Adrenal gland (tissue), 9 donors: ENCODE measurements at regions not wholly inside any gene's neighbourhood (a gene's known extent, or its start where the extent isn't known, plus 50 kb on each side); places are given as distances from the start of the nearest gene placed in this dataset.

ENCODE experiments used
- DNase-seq, 7 donors: peaks; one replicate each; pipeline ENCODE4 v3.0.0-alpha.2; 2019 to 2020
- H3K27ac ChIP-seq, 5 donors: fragments of 200-600 bp; sonication (generic) in 4 of 5; 1 replicate in 3 of 5; 2 replicates in 2 of 5; pipeline versions ENCODE4 v1.5.1 to v1.8.0; 2016 to 2020; ENCODE audit warnings: mild to moderate bottlenecking in 1 of 5
- H3K27me3 ChIP-seq: fragments of 200-600 bp; 2 replicates; pipeline ENCODE4 v1.8.0; 2021
- H3K36me3 ChIP-seq, 2 donors: fragments of 200-600 bp; replicated peaks in 1 of 2; 1 replicate in 1 of 2; 2 replicates in 1 of 2; pipeline versions ENCODE4 v1.5.1 to v1.8.0; 2018 to 2022
- H3K4me1 ChIP-seq, 2 donors: fragments of 200-600 bp; replicated peaks in 1 of 2; 1 replicate in 1 of 2; 2 replicates in 1 of 2; pipeline versions ENCODE4 v1.5.1 to v1.8.0; 2018 to 2021
- H3K4me3 ChIP-seq, 4 donors: fragments of 200-600 bp; sonication (generic) in 3 of 4; one replicate each; pipeline ENCODE4 v1.5.1; 2016 to 2018
- H3K9me3 ChIP-seq, 3 donors: fragments of 200-600 bp; sonication (generic) in 1 of 3; replicated peaks in 1 of 3; 1 replicate in 2 of 3; 2 replicates in 1 of 3; pipeline versions ENCODE4 v1.5.1 to v1.8.0; 2016 to 2021
- CTCF ChIP-seq, 6 experiments: fragments of 450-650 bp in 4 of 6; fragments of 200-600 bp in 2 of 6; sonication (generic) in 1 of 6; IDR thresholded peaks; 1 replicate in 5 of 6; 2 replicates in 1 of 6; pipeline versions ENCODE4 v1.5.1 to v1.8.0; 2016 to 2021; ENCODE audit warnings: antibody characterized with exemption in 6 of 6, mild to moderate bottlenecking in 2 of 6, moderate library complexity in 1 of 6
- POLR2A ChIP-seq, 2 donors: fragments of 450-650 bp; IDR thresholded peaks; one replicate each; pipeline ENCODE4 v1.6.1; 2017; ENCODE audit warnings: antibody characterized with exemption in 2 of 2, mild to moderate bottlenecking in 2 of 2, moderate library complexity in 1 of 2
- WGBS, 4 donors: extraction: QIAGEN DNeasy Blood & Tissue Kit in 2 of 4; methylation state at CpG; one replicate each; pipeline versions ENCODE4 v1.1.5 to v1.1.7; 2013 to 2017; 5-methylcytosine and 5-hydroxymethylcytosine counted together
- intact Hi-C, 2 donors: fragments of 100-400 bp; cut with DNase I; formaldehyde crosslinking; loops; one replicate each; pipeline versions ENCODE4 v1.14.1 to v1.15.0; 2022 to 2023
- donor health status: healthy with polysubstance abuse.
- donor health status: Bipolar disorder and iron deficiency.
- donor health status: DM: yes; HTN: yes; CAD: no.
- donor health status: DM: no; HTN: no; CAD: no.
- donor health status: DM: no; HTN: no; CAD: no.

GRCh38 chr2:5888126-5888525, 195.9 kb downstream of the SOX11 start:
- no peaks in the 10 kb centered on the region for H3K36me3 ChIP-seq
- intact Hi-C loops, result no loop called here
- H3K4me3 ChIP-seq, result no peak overlapping the region
- H3K4me1 ChIP-seq, result no peaks in the 10 kb centered on the region
- H3K27ac ChIP-seq, result no peak overlapping the region
- DNase-seq, result no peak
- TF ChIP-seq CTCF (IDR thresholded peaks at IDR 0.05) (no peak), POLR2A (IDR thresholded peaks at IDR 0.05) (no peak)
- H3K9me3 ChIP-seq, result no peaks in the 10 kb centered on the region
- no peaks in the 10 kb centered on the region for H3K27me3 ChIP-seq
- WGBS, 4 donors, result 31 to 50% (median 41%) methylated on average over 1 of the region's 1 CpG

GRCh38 chr2:5889519-5889918, 197.3 kb downstream of the SOX11 start:
- TF ChIP-seq CTCF (IDR thresholded peaks at IDR 0.05) (no peak), POLR2A (IDR thresholded peaks at IDR 0.05) (no peak)
- no peak overlapping the region for H3K27ac ChIP-seq
- no peaks in the 10 kb centered on the region for H3K27me3 ChIP-seq
- intact Hi-C loops, result no loop called here
- WGBS, 4 donors, result 46 to 59% (median 56%) methylated on average over 5 of the region's 5 CpGs
- no peaks in the 10 kb centered on the region for H3K36me3 ChIP-seq
- no peaks in the 10 kb centered on the region for H3K4me1 ChIP-seq
- H3K4me3 ChIP-seq, result no peak overlapping the region
- no peak for DNase-seq
- H3K9me3 ChIP-seq, result no peaks in the 10 kb centered on the region

GRCh38 chr2:5894355-5894754, 202.2 kb downstream of the SOX11 start:
- Histone ChIP-seq H3K4me3 (no peak overlapping the region), H3K27ac (no peak overlapping the region), H3K4me1 (no peaks in the 10 kb centered on the region), H3K36me3 (no peaks in the 10 kb centered on the region), H3K27me3 (no peaks in the 10 kb centered on the region), H3K9me3 (no peaks in the 10 kb centered on the region)
- TF ChIP-seq POLR2A (IDR thresholded peaks at IDR 0.05) (no peak), CTCF (IDR thresholded peaks at IDR 0.05) (no peak)
- intact Hi-C loops, result no loop called here
- 58 to 78% (median 60%) methylated on average over 5 of the region's 5 CpGs for WGBS, 4 donors
- no peak for DNase-seq

- no peaks in the 10 kb centered on the region for H3K4me1 ChIP-seq
- H3K4me3 ChIP-seq, result no peak overlapping the region
- H3K27me3 ChIP-seq, result no peaks in the 10 kb centered on the region
- DNase-seq, result no peak
- intact Hi-C loops, result no loop called here
- no peak overlapping the region for H3K27ac ChIP-seq
- 82 to 89% (median 83%) methylated on average over 8 to 11 of the region's 11 CpGs for WGBS, 4 donors
- no peak for TF ChIP-seq CTCF (IDR thresholded peaks at IDR 0.05)
- H3K9me3 ChIP-seq, result no peaks in the 10 kb centered on the region
- H3K36me3 ChIP-seq, result no peaks in the 10 kb centered on the region
Measured at GRCh38 chr2:5895284-5895683, 203.1 kb downstream of the SOX11 start.
